PC-9 (cell line): ENCODE measurements at regions not wholly inside any gene's neighbourhood (a gene's known extent, or its start where the extent isn't known, plus 50 kb on each side); places are given as distances from the start of the nearest gene placed in this dataset.

Source experiments
- BruUV-seq: library from RNA; stranded (reverse); fragments of 400-500 nt; replicated peaks from 2 replicates; lab custom pipeline; 2021; lab: Mats Ljungman, UMichigan
- CTCF ChIA-PET: fragments of 300-600 bp; sonication (Branson Sonifier 250); formaldehyde crosslinking; loops from one replicate; lab custom pipeline; 2022; ENCODE audit warnings: antibody characterized with exemption; lab: Charles Lee
- POLR2A ChIA-PET: fragments of 300-600 bp; sonication (Branson Sonifier 250); formaldehyde crosslinking; loops from one replicate; lab custom pipeline; 2022; ENCODE audit warnings: antibody characterized with exemption; ENCODE audit not compliant: unreplicated experiment; lab: Charles Lee
- DNase-seq, 2 experiments: peaks; one replicate each; pipeline versions ENCODE4 v3.0.0 to v3.0.0-alpha.2; 2015 to 2022; ENCODE audit warnings: mixed read lengths in 1 of 2
- H2AFZ ChIP-seq: fragments of 200-600 bp; sonication (generic); 2 replicates; pipeline ENCODE4 v1.8.1; 2017; ENCODE audit warnings: antibody characterized with exemption
- H3F3A ChIP-seq: fragments of 200-600 bp; sonication (generic); 2 replicates; pipeline ENCODE4 v1.8.1; 2017; ENCODE audit warnings: antibody characterized with exemption, mild to moderate bottlenecking, low read depth; ENCODE audit not compliant: insufficient read depth
- H3K27ac ChIP-seq: fragments of 200-600 bp; sonication (generic); 2 replicates; pipeline ENCODE4 v1.6.1; 2016; ENCODE audit warnings: mixed run types
- H3K27me3 ChIP-seq: fragments of 200-600 bp; sonication (generic); 2 replicates; pipeline ENCODE4 v1.6.1; 2016; ENCODE audit warnings: low read depth, mixed run types; ENCODE audit not compliant: insufficient read depth
- H3K36me3 ChIP-seq: fragments of 200-600 bp; sonication (generic); 2 replicates; pipeline ENCODE4 v1.6.1; 2016; ENCODE audit warnings: low read depth, mixed run types
- H3K4me1 ChIP-seq: fragments of 200-600 bp; sonication (generic); replicated peaks from 2 replicates; pipeline ENCODE4 v1.6.1; 2016; ENCODE audit warnings: mixed run types; ENCODE audit not compliant: insufficient read depth
- H3K4me2 ChIP-seq: fragments of 200-600 bp; sonication (generic); 2 replicates; pipeline ENCODE4 v1.6.1; 2017; ENCODE audit warnings: mixed run types
- H3K4me3 ChIP-seq: fragments of 200-600 bp; sonication (generic); 2 replicates; pipeline ENCODE4 v1.6.1; 2016; ENCODE audit warnings: mixed run types
- H3K79me2 ChIP-seq: fragments of 200-600 bp; sonication (generic); 2 replicates; pipeline ENCODE4 v1.6.1; 2017; ENCODE audit warnings: low read depth, mixed run types
- H3K9me2 ChIP-seq: fragments of 200-600 bp; sonication (generic); 2 replicates; pipeline ENCODE4 v1.8.1; 2017; ENCODE audit warnings: mild to moderate bottlenecking; ENCODE audit not compliant: insufficient read depth
- H3K9me3 ChIP-seq: fragments of 200-600 bp; sonication (generic); 2 replicates; pipeline ENCODE4 v1.8.1; 2016; ENCODE audit warnings: low read depth; ENCODE audit not compliant: insufficient read depth
- H4K20me1 ChIP-seq: fragments of 200-600 bp; sonication (generic); 2 replicates; pipeline ENCODE4 v1.8.1; 2017; ENCODE audit not compliant: insufficient read depth
- EZH2 ChIP-seq: fragments of 200-600 bp; sonication (generic); IDR thresholded peaks from 2 replicates; pipeline ENCODE4 v1.8.0; 2017; ENCODE audit warnings: antibody characterized with exemption, low read depth
- intact Hi-C: fragments of 100-400 bp; cut with micrococcal nuclease; formaldehyde crosslinking; loops from one replicate; pipeline ENCODE4 v1.10.0; 2022; ENCODE audit not compliant: unreplicated experiment
- TF ChIP-seq, protein P1 (sequence below): fragments of 200-600 bp; sonication (generic); conservative IDR thresholded peaks from 2 replicates; pipeline ENCODE4 v1.6.1; 2017; ENCODE audit warnings: mixed run types, antibody characterized with exemption, mild to moderate bottlenecking, moderate library complexity

DNA sequence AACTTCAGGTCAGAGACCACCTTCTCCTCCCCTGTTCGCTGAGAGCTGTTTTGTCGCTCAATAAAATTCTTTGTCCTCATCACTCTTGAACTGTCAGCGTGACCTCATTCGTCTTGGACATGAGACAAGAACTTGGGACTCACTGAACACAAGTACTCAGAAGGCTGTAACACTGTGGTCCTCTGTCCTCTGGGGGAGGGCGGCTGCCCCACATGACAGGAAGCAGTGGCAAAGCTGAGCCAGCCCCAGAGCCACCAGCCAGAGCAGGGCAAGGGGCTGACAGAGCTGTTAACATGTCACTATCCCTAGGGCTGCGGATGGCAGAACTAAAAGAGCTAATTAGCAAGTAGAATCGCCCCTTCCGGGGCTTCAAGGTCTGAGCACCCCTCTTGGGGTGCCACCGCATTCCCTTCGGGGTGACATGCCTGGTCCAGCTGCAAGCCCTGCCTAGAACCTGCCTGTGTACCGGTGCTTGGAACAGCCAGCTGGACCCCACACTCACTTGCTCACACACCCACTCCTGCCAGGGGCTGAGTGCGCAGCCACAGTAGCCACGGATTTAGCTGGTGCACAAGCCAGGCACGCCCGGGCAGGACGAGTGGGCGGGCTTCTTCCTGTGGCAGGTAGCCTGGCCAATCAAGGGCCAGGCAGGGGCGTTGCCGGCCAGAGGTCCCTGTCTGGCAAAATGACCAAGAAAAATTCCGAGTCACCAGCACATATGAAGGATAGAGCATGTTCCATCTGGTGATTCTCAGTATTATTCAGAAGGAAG lies 648.6 kb upstream of the AGA start:
- Histone ChIP-seq H4K20me1 (no peaks in the 10 kb centered on the region), H3K79me2 (no peaks in the 10 kb centered on the region), H3K9me2 (no peaks in the 10 kb centered on the region), H3K27ac (no peak overlapping the region), H3K4me1 (no peaks in the 10 kb centered on the region), H3K27me3 (no peaks in the 10 kb centered on the region), H3K4me2 (no peak overlapping the region), H3K9me3 (no peaks in the 10 kb centered on the region), H2AFZ (no peak overlapping the region), H3F3A (no peaks in the 10 kb centered on the region), H3K36me3 (no peaks in the 10 kb centered on the region), H3K4me3 (no peak overlapping the region)
- no TSS peak for BruUV-seq
- CTCF ChIA-PET = no interaction called here
- POLR2A ChIA-PET = no interaction called here
- no peak for DNase-seq
- no peak for TF ChIP-seq EZH2
- TF ChIP-seq, protein P1, sequence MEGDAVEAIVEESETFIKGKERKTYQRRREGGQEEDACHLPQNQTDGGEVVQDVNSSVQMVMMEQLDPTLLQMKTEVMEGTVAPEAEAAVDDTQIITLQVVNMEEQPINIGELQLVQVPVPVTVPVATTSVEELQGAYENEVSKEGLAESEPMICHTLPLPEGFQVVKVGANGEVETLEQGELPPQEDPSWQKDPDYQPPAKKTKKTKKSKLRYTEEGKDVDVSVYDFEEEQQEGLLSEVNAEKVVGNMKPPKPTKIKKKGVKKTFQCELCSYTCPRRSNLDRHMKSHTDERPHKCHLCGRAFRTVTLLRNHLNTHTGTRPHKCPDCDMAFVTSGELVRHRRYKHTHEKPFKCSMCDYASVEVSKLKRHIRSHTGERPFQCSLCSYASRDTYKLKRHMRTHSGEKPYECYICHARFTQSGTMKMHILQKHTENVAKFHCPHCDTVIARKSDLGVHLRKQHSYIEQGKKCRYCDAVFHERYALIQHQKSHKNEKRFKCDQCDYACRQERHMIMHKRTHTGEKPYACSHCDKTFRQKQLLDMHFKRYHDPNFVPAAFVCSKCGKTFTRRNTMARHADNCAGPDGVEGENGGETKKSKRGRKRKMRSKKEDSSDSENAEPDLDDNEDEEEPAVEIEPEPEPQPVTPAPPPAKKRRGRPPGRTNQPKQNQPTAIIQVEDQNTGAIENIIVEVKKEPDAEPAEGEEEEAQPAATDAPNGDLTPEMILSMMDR = no peak
- intact Hi-C loops = no loop called here

DNA sequence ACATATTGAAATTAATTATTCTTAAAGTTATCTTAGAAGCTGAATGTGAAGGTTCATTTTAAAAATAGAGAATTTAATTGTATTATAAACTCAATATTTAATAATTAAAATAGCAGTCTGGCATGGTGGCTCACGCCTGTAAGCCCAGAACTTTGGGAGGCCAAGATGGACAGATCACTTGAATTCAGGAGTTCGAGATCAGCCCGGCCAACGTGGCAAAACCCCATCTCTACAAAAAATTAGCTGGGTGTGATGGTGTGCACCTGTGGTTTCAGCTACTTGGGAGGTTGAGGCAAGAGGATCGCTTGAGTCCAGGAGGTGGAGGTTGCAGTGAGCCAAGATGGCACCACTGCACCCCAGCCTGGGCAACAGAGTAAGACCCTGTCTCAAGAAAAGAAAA lies 659.9 kb upstream of the AGA start:
- Histone ChIP-seq H3K9me3 (no peaks in the 10 kb centered on the region), H3K27ac (no peak overlapping the region), H3K4me1 (no peaks in the 10 kb centered on the region), H3K4me3 (no peak overlapping the region), H3K27me3 (no peaks in the 10 kb centered on the region), H4K20me1 (no peaks in the 10 kb centered on the region), H3K4me2 (no peak overlapping the region), H3K79me2 (no peaks in the 10 kb centered on the region), H3K36me3 (no peaks in the 10 kb centered on the region), H3F3A (no peaks in the 10 kb centered on the region), H2AFZ (no peak overlapping the region), H3K9me2 (no peaks in the 10 kb centered on the region)
- no peak for DNase-seq
- no peak for TF ChIP-seq EZH2
- TF ChIP-seq, protein P1 = no peak
- intact Hi-C loops = no loop called here
- CTCF ChIA-PET = no interaction called here
- BruUV-seq = no TSS peak
- POLR2A ChIA-PET = no interaction called here

DNA sequence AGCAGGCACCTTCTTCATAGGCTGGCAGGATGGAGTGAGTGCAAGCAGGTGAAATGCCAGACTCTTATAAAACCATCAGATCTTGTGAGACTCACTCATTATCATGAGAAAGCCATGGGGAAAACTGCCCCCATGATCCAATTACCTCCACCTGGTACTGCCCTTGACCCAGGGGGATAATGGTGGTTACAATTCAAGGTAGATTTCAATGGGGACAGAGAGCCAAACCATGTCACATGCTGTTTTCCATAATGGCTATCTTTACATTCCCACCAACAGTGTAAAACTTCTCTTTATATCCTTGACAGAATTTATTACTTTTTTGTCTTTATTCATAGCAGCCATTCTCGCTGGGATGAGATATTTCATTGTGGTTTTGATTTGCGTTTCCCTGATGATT lies 663.0 kb upstream of the AGA start:
- H2AFZ ChIP-seq = no peak overlapping the region
- no peaks in the 10 kb centered on the region for H3F3A ChIP-seq
- ChIA-PET POLR2A (no interaction called here), CTCF (no interaction called here)
- H4K20me1 ChIP-seq = no peaks in the 10 kb centered on the region
- no peak overlapping the region for H3K4me2 ChIP-seq
- TF ChIP-seq, protein P1 = no peak
- no peak for TF ChIP-seq EZH2
- H3K9me2 ChIP-seq = no peaks in the 10 kb centered on the region
- no peak overlapping the region for H3K27ac ChIP-seq
- no peaks in the 10 kb centered on the region for H3K27me3 ChIP-seq
- BruUV-seq = no TSS peak
- H3K79me2 ChIP-seq = no peaks in the 10 kb centered on the region
- no peak overlapping the region for H3K4me3 ChIP-seq
- intact Hi-C loops = no loop called here
- H3K9me3 ChIP-seq = no peaks in the 10 kb centered on the region
- no peak for DNase-seq
- no peaks in the 10 kb centered on the region for H3K36me3 ChIP-seq
- no peaks in the 10 kb centered on the region for H3K4me1 ChIP-seq
